ENCODE measurements at regions not wholly inside any gene's neighbourhood (a gene's known extent, or its start where the extent isn't known, plus 50 kb on each side); places are given as distances from the start of the nearest gene placed in this dataset.

DNA sequence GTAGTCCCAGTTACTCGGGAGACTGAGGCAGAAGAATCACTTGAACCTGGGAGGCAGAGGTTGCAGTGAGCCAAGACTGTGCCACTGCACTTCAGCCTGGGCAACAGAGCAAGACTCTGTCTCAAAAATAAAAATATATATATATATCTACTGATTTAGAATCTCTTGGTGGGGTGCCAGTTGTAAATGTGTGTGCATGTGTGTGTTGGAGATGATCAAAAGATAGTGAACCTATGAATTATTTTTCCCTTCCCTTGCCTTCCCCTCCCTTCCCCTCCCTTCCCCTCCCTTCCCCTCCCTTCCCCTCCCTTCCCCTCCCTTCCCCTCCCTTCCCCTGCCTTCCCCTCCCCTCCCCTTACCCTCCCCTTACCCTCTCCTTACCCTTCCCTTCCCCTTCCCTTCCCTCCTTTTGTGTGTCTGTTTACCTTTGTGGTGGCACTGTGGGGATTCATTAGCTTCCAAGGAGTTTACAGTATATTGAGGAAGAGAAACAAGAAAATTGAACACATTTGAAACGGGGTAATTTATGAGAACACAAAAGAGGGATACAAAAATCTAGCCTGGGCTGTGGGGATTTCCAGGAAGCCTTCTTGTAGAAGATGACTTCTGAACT, 281.5 kb upstream of the DPPA4 start:
- intact Hi-C loops (cut with micrococcal nuclease): no loop called here
- CTCF ChIA-PET: no interaction called here
- POLR2A ChIA-PET: no interaction called here

DNA sequence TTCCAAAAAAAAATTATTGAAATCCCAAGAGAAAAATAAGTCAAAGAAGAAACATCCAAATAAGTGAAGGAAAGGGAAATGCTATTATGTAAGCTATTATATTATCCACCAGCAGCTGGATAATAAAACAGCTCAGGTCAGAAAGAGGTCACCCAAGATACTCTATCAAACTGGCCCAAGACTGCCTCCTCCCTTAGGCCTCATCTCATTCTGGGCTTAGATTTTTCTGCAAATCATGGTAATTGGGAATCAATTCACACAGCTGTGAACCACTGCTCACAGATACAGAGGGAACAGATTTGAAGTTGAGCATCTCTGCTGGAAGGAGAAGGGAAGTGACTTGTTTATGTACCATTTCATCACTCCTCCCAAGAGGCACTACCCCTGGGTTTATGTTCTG, 294.6 kb upstream of the DPPA4 start:
- Mint-ChIP-seq H3K4me1 (no peaks in the 10 kb centered on the region), H3K4me3 (no peak overlapping the region), H3K9me3 (peaks cover 0 to 3% (median 0%) of the 10 kb centered on the region in 11 donors), H3K27me3 (peaks cover 0 to 5% (median 3%) of the 10 kb centered on the region in 5 donors), H3K36me3 (no peaks in the 10 kb centered on the region), H3K27ac (no peak overlapping the region)
- H3K4me1 ChIP-seq (ENCODE audit: control insufficient read depth in 2 of 2, insufficient read depth in 2 of 2, low read length in 2 of 2): no peaks in the 10 kb centered on the region
- intact Hi-C loops (cut with micrococcal nuclease): no loop called here
- POLR2A ChIA-PET: no interaction called here
- CTCF ChIA-PET: no interaction called here
- ATAC-seq (no peak), DNase-seq (no peak)
- H3K27ac ChIP-seq (ENCODE audit: low read depth, low read length): no peak overlapping the region
- H3K4me3 ChIP-seq (ENCODE audit: low read length): no peak overlapping the region
- H3K9me3 ChIP-seq (ENCODE audit: control insufficient read depth in 2 of 3, low read length in 3 of 3): no peaks in the 10 kb centered on the region
- H3K27me3 ChIP-seq (ENCODE audit: control insufficient read depth in 2 of 2, insufficient read depth in 2 of 2, low read length in 2 of 2): no peaks in the 10 kb centered on the region
- no peaks in the 10 kb centered on the region for H3K36me3 ChIP-seq (ENCODE audit: control insufficient read depth in 2 of 3, insufficient read depth in 3 of 3, low read length in 3 of 3)

More for the DNA sequence above, 281.5 kb upstream of the DPPA4 start:
- Mint-ChIP-seq H3K9me3 (peaks cover 0 to 5% (median 0%) of the 10 kb centered on the region in 11 donors), H3K4me1 (no peaks in the 10 kb centered on the region), H3K4me3 (no peak overlapping the region), H3K27ac (no peak overlapping the region), H3K36me3 (no peaks in the 10 kb centered on the region), H3K27me3 (peaks cover 0 to 2% (median 0%) of the 10 kb centered on the region in 5 donors)
- H3K27me3 ChIP-seq (ENCODE audit: control insufficient read depth in 2 of 2, insufficient read depth in 2 of 2, low read length in 2 of 2): no peaks in the 10 kb centered on the region
- H3K4me3 ChIP-seq (ENCODE audit: low read length): no peak overlapping the region
- no peak for DNase-seq
- ATAC-seq: no peak
- no peaks in the 10 kb centered on the region for H3K36me3 ChIP-seq (ENCODE audit: control insufficient read depth in 2 of 3, insufficient read depth in 3 of 3, low read length in 3 of 3)
- H3K27ac ChIP-seq (ENCODE audit: low read depth, low read length): no peak overlapping the region
- no peaks in the 10 kb centered on the region for H3K4me1 ChIP-seq (ENCODE audit: control insufficient read depth in 2 of 2, insufficient read depth in 2 of 2, low read length in 2 of 2)
- H3K9me3 ChIP-seq (ENCODE audit: control insufficient read depth in 2 of 3, low read length in 3 of 3): no peaks in the 10 kb centered on the region

DNA sequence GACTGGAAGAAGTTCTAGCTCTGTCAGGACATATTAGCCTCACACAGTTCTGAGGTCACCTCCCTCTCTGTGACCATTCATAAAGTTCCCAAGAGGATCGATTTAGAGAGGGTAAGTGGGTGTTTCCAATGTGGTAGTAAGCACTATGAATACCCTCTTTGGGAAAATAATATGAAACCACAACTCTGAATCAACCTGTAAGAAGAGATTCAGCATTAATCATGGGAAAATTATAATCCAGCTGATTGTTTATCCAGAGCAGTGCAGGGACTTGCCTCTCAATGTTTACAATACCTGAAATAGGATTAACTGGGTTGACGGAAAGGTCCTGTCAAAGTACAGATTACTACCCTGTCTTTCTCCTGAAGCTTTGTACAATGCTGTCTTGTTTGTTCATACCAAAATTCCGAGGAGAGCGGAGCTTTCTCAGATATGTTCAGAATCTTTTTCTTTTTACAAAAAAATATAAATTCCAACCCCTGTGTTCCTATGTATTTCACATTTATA, 302.9 kb upstream of the DPPA4 start:
- ATAC-seq (no peak), DNase-seq (no peak)
- intact Hi-C loops (cut with micrococcal nuclease): no loop called here
- Mint-ChIP-seq H3K27ac (no peak overlapping the region), H3K4me1 (no peaks in the 10 kb centered on the region), H3K4me3 (no peak overlapping the region), H3K27me3 (peaks cover 0 to 11% (median 6%) of the 10 kb centered on the region in 5 donors), H3K9me3 (peaks cover 0 to 5% (median 0%) of the 10 kb centered on the region in 11 donors), H3K36me3 (no peaks in the 10 kb centered on the region)
- Histone ChIP-seq H3K27ac (ENCODE audit: low read depth, low read length) (no peak overlapping the region), H3K4me1 (ENCODE audit: control insufficient read depth in 2 of 2, insufficient read depth in 2 of 2, low read length in 2 of 2) (no peaks in the 10 kb centered on the region), H3K27me3 (ENCODE audit: control insufficient read depth in 2 of 2, insufficient read depth in 2 of 2, low read length in 2 of 2) (no peaks in the 10 kb centered on the region), H3K36me3 (ENCODE audit: control insufficient read depth in 2 of 3, insufficient read depth in 3 of 3, low read length in 3 of 3) (no peaks in the 10 kb centered on the region), H3K4me3 (ENCODE audit: low read length) (no peak overlapping the region), H3K9me3 (ENCODE audit: control insufficient read depth in 2 of 3, low read length in 3 of 3) (no peaks in the 10 kb centered on the region)
- POLR2A ChIA-PET: no interaction called here
- CTCF ChIA-PET: no interaction called here

DNA sequence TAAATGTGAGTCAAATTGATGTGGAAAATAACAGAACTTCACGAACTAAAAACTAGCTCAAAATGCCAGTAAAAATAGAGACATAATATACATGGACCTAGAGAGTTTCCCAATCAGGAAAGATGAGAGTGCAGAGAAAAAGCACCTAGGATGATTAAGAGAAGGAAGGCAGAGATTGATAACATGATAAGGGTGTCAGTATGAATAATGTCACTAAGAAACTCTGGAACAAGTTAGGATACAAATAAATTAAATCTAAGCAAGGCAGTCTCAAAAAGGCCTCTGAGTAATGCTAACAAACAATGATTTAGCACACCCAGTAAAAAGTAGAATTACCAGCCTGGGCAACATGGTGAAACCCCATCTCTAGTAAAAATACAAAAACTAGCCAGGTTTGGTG, 304.7 kb upstream of the DPPA4 start:
- no peak overlapping the region for H3K27ac Mint-ChIP-seq
- H3K9me3 Mint-ChIP-seq: peaks cover 0 to 5% (median 0%) of the 10 kb centered on the region in 11 donors
- intact Hi-C loops (cut with micrococcal nuclease): no loop called here
- H3K36me3 ChIP-seq (ENCODE audit: control insufficient read depth in 2 of 3, insufficient read depth in 3 of 3, low read length in 3 of 3): no peaks in the 10 kb centered on the region
- DNase-seq (no peak), ATAC-seq (no peak)
- no peak overlapping the region for H3K27ac ChIP-seq (ENCODE audit: low read depth, low read length)
- POLR2A ChIA-PET: no interaction called here
- H3K4me3 Mint-ChIP-seq: no peak overlapping the region
- CTCF ChIA-PET: no interaction called here
- H3K9me3 ChIP-seq (ENCODE audit: control insufficient read depth in 2 of 3, low read length in 3 of 3): no peaks in the 10 kb centered on the region
- H3K4me3 ChIP-seq (ENCODE audit: low read length): no peak overlapping the region
- no peaks in the 10 kb centered on the region for H3K4me1 Mint-ChIP-seq
- H3K27me3 Mint-ChIP-seq: peaks cover 0 to 11% (median 7%) of the 10 kb centered on the region in 5 donors
- no peaks in the 10 kb centered on the region for H3K27me3 ChIP-seq (ENCODE audit: control insufficient read depth in 2 of 2, insufficient read depth in 2 of 2, low read length in 2 of 2)
- no peaks in the 10 kb centered on the region for H3K4me1 ChIP-seq (ENCODE audit: control insufficient read depth in 2 of 2, insufficient read depth in 2 of 2, low read length in 2 of 2)
- H3K36me3 Mint-ChIP-seq: no peaks in the 10 kb centered on the region

DNA sequence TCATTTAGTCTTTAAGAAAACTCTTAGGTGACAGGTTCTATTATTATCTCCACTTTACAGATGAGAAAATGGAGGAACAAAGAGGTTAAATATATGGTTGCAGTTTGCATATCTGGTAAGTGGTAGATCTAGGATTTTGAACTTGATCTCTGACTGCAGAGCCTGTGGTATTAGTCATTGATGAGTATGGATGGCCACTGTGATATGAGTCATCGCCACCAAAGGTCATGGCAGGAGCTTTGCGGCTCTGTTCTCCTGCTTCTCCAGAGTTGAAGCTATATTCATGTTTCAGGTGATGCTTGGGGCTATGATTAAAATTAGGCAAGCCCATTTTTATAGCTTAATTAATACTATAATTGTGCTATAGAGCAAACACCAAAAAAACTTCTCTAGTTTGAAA, 306.2 kb upstream of the DPPA4 start:
- Histone ChIP-seq H3K36me3 (ENCODE audit: control insufficient read depth in 2 of 3, insufficient read depth in 3 of 3, low read length in 3 of 3) (no peaks in the 10 kb centered on the region), H3K4me1 (ENCODE audit: control insufficient read depth in 2 of 2, insufficient read depth in 2 of 2, low read length in 2 of 2) (no peaks in the 10 kb centered on the region), H3K27me3 (ENCODE audit: control insufficient read depth in 2 of 2, insufficient read depth in 2 of 2, low read length in 2 of 2) (no peaks in the 10 kb centered on the region), H3K4me3 (ENCODE audit: low read length) (no peak overlapping the region), H3K9me3 (ENCODE audit: control insufficient read depth in 2 of 3, low read length in 3 of 3) (no peaks in the 10 kb centered on the region), H3K27ac (ENCODE audit: low read depth, low read length) (no peak overlapping the region)
- Mint-ChIP-seq H3K27ac (no peak overlapping the region), H3K4me1 (no peaks in the 10 kb centered on the region), H3K4me3 (no peak overlapping the region), H3K27me3 (peaks cover 0 to 11% (median 7%) of the 10 kb centered on the region in 5 donors), H3K36me3 (no peaks in the 10 kb centered on the region), H3K9me3 (peaks cover 0 to 3% (median 0%) of the 10 kb centered on the region in 11 donors)
- DNase-seq (no peak), ATAC-seq (no peak)
- intact Hi-C loops (cut with micrococcal nuclease): no loop called here
- POLR2A ChIA-PET: no interaction called here
- CTCF ChIA-PET: interaction anchor here (0.6 kb wide), 1 partner anchor 1695 kb away, joined by 4 read pairs; no protein-coding TSS in a partner anchor

DNA sequence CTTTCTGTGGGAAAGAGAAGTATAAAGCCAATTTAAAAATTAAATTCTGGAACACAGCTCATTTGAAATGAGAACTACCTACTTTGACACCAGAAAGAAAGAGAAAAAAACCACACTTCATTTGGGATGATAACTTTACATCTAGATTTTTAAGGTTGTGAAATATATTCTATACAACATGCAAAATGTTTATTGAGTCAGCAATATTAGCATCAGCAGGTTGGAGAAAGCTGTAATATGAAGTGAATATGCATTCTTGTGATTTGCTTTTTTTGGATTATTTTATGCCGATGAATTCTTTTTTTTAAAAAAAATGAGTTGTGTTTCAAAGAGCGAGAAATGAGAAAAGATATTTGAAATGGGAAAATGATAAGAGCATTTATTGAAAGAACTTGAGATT, 307.0 kb upstream of the DPPA4 start:
- Mint-ChIP-seq H3K27ac (no peak overlapping the region), H3K36me3 (no peaks in the 10 kb centered on the region), H3K9me3 (peaks cover 0 to 5% (median 0%) of the 10 kb centered on the region in 11 donors), H3K4me1 (no peaks in the 10 kb centered on the region), H3K27me3 (peaks cover 0 to 11% (median 4%) of the 10 kb centered on the region in 5 donors), H3K4me3 (no peak overlapping the region)
- POLR2A ChIA-PET: no interaction called here
- ATAC-seq: no peak
- DNase-seq: no peak
- Histone ChIP-seq H3K27ac (ENCODE audit: low read depth, low read length) (no peak overlapping the region), H3K9me3 (ENCODE audit: control insufficient read depth in 2 of 3, low read length in 3 of 3) (no peaks in the 10 kb centered on the region), H3K36me3 (ENCODE audit: control insufficient read depth in 2 of 3, insufficient read depth in 3 of 3, low read length in 3 of 3) (no peaks in the 10 kb centered on the region), H3K27me3 (ENCODE audit: control insufficient read depth in 2 of 2, insufficient read depth in 2 of 2, low read length in 2 of 2) (no peaks in the 10 kb centered on the region), H3K4me1 (ENCODE audit: control insufficient read depth in 2 of 2, insufficient read depth in 2 of 2, low read length in 2 of 2) (no peaks in the 10 kb centered on the region), H3K4me3 (ENCODE audit: low read length) (no peak overlapping the region)
- intact Hi-C loops (cut with micrococcal nuclease): no loop called here
- CTCF ChIA-PET: interaction anchor here (0.6 kb wide), 2 partner anchors 592 to 1694 kb away, joined by 3 to 4 read pairs; no protein-coding TSS in a partner anchor

DNA sequence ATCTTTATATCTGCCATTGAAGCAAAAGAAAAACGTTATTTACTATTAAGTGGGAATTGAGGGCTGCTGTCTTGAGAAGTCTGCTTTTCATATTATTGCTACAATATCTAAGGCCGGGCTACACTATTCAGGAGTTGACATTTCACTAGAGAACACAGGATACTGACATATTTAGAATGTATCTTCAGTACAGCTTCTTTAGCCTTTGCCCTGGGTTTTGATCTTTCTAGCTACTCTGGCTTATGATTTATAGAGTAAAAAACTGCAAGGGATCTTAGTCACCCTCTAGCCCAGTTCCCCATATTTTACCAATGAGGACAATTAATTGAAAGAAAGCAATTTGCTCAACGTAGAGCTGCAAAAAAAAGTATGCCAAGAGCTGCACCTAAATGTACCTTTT, 307.4 kb upstream of the DPPA4 start:
- H3K36me3 Mint-ChIP-seq: no peaks in the 10 kb centered on the region
- POLR2A ChIA-PET: no interaction called here
- Histone ChIP-seq H3K27me3 (ENCODE audit: control insufficient read depth in 2 of 2, insufficient read depth in 2 of 2, low read length in 2 of 2) (no peaks in the 10 kb centered on the region), H3K27ac (ENCODE audit: low read depth, low read length) (no peak overlapping the region), H3K4me3 (ENCODE audit: low read length) (no peak overlapping the region), H3K36me3 (ENCODE audit: control insufficient read depth in 2 of 3, insufficient read depth in 3 of 3, low read length in 3 of 3) (no peaks in the 10 kb centered on the region), H3K4me1 (ENCODE audit: control insufficient read depth in 2 of 2, insufficient read depth in 2 of 2, low read length in 2 of 2) (no peaks in the 10 kb centered on the region), H3K9me3 (ENCODE audit: control insufficient read depth in 2 of 3, low read length in 3 of 3) (no peaks in the 10 kb centered on the region)
- peaks cover 0 to 11% (median 4%) of the 10 kb centered on the region in 5 donors for H3K27me3 Mint-ChIP-seq
- no peaks in the 10 kb centered on the region for H3K4me1 Mint-ChIP-seq
- DNase-seq (no peak), ATAC-seq (no peak)
- H3K9me3 Mint-ChIP-seq: peaks cover 0 to 5% (median 0%) of the 10 kb centered on the region in 11 donors
- no peak overlapping the region for H3K4me3 Mint-ChIP-seq
- H3K27ac Mint-ChIP-seq: no peak overlapping the region
- CTCF ChIA-PET: interaction anchor here (0.6 to 0.7 kb wide), 2 partner anchors 592 to 985 kb away, joined by 3 read pairs; no protein-coding TSS in a partner anchor
- intact Hi-C loops (cut with micrococcal nuclease): no loop called here

Data from naive thymus-derived CD4-positive, alpha-beta T cell (primary cell).